HG03439 (cell line): ENCODE measurements at regions not wholly inside any gene's neighbourhood (a gene's known extent, or its start where the extent isn't known, plus 50 kb on each side); places are given as distances from the start of the nearest gene placed in this dataset.

ENCODE experiments used
- ATAC-seq: cut with Tn5 transposase; IDR thresholded peaks from one replicate; pipeline ENCODE4 v1.9.1; 2021; ENCODE audit warnings: mild to moderate bottlenecking, moderate library complexity; ENCODE audit not compliant: unreplicated experiment

- no peak for ATAC-seq
These were observed 335.4 kb upstream of the TEX13C start for GRCh38 chrX:124984140-124984813.

GRCh38 chrX:124986284-124986683 is 333.4 kb upstream of the TEX13C start:
- no peak for ATAC-seq

- ATAC-seq = no peak
These were observed 325.9 kb upstream of the TEX13C start for GRCh38 chrX:124993735-124994134.

- no peak for ATAC-seq
These were observed 325.3 kb upstream of the TEX13C start for GRCh38 chrX:124994404-124994803.

GRCh38 chrX:125003746-125004446 is 315.8 kb upstream of the TEX13C start:
- ATAC-seq = no peak

- no peak for ATAC-seq
These were observed 314.9 kb upstream of the TEX13C start for GRCh38 chrX:125004799-125005198.

GRCh38 chrX:125005863-125006262 is 313.8 kb upstream of the TEX13C start:
- ATAC-seq = no peak

GRCh38 chrX:125006704-125007103 is 313.0 kb upstream of the TEX13C start:
- no peak for ATAC-seq

GRCh38 chrX:125012585-125012984 is 307.1 kb upstream of the TEX13C start:
- no peak for ATAC-seq

- no peak for ATAC-seq
These were observed 290.5 kb upstream of the TEX13C start for GRCh38 chrX:125029131-125029530.
